GM19238 (cell line): ENCODE measurements at regions not wholly inside any gene's neighbourhood (a gene's known extent, or its start where the extent isn't known, plus 50 kb on each side); places are given as distances from the start of the nearest gene placed in this dataset.
"Not testable (repeated sequence)": the region's sequence is repeated elsewhere in the genome, so short reads cannot be mapped to it uniquely, and the experiment has no call there.

Experiments used
- DNase-seq: peaks from one replicate; pipeline ENCODE4 v3.0.0; 2011; ENCODE audit warnings: low spot score; ENCODE audit not compliant: insufficient read length

DNA sequence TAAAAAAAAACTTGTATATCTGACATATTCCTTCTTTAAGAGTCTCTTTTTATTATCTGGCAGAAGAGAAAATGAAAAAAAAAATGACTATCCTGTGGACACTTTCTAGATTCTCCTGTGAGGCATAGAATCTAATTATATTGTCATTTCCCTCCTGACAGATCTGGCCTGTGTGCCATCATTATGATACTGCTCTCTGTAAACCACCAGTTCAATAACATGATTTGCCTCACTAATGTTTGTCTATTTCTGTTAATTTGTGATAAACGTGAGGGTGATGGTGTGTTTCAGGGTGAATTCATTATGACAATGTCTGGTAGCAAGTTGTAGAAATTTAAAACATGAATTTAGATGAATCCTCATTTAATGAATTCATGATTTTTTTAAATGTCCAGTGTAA lies 844.5 kb upstream of the ADGRB3 start:
- DNase-seq, result no peak

DNA sequence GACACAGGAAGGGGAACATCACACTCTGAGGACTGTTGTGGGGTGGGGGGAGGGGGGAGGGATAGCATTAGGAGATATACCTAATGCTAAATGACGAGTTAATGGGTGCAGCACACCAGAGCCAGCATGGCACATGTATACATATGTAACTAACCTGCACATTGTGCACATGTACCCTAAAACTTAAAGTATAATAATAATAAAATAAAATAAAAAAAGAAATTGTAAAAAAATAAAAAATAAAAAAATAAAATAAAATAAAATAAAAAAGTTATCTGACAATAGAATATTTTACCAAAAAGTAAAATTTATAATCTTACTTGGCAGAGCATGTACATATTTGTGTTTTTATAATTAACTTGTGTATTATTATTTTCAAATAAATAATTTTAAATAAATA lies 848.0 kb upstream of the ADGRB3 start:
- DNase-seq, result not testable (repeated sequence)

DNA sequence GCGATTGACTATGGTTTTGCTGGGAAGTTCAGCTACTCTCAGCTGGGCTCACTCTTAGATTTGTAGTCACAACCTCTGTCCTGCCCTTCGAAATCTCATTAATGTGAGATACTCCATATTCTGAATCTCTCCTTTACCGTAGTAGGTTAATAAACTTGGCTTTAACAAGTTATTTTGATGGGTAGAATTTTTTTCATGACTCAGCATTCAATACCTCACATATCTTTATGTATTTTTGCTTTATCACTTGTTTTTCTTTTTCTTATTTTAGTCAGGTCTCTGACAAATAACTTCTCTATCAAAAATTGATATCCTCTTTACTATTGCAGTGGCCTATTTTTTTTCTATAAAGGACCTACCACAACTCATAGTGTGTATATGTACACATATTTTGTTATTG lies 855.2 kb upstream of the ADGRB3 start:
- DNase-seq, result no peak

GRCh38 chr6:67775333-67775732 lies 859.7 kb upstream of the ADGRB3 start:
- DNase-seq, result no peak

DNA sequence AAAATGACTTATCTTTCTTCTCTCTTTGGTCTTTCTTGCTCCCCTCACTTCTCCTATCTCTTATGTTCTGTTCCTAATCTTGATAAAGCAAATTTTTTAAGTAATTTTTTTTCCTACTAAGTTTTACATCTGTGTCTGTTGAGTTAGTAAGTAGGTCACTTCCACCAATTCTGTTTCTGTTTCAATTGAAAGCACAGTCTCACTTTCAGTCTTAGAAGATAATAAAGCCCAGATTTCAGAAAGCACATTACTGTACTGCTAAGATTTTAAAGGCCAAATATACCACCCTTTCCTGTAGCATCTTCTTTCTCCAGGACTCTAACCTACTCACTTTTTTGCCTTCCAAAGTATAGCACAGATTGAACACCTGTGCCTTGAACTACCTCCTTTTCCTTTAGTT lies 866.1 kb upstream of the ADGRB3 start:
- no peak for DNase-seq

DNA sequence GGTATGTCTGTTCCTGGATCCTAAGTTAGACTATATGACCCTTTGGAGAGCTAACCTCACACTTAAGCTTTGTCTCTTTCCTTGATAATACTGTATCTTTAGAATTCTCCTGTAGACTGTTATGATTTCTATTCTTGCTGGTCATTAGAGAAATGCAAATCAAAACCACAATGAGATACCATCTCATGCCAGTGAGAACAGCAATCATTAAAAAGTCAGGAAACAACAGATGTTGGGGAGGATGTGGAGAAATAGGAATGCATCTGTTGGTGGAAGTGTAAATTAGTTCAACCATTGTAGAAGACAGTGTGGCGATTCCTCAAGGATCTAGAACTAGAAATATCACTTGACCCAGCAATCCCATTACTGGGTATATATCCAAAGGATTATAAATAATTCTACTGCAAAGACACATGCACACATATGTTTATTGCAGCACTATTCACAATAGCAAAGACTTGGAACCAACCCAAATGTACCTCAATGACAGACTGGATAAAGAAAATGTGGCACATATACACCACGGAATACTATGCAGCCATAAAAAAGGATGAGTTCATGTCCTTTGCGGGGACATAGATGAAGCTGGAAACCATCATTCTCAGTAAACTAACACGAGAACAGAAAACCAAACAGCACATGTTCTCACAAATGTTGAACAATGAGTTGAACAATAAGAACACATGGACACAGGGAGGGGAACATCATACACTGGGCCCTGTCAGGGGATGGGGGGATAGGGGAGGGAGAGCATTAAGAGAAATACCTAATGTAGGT lies 867.8 kb upstream of the ADGRB3 start:
- DNase-seq, result not testable (repeated sequence)

DNA sequence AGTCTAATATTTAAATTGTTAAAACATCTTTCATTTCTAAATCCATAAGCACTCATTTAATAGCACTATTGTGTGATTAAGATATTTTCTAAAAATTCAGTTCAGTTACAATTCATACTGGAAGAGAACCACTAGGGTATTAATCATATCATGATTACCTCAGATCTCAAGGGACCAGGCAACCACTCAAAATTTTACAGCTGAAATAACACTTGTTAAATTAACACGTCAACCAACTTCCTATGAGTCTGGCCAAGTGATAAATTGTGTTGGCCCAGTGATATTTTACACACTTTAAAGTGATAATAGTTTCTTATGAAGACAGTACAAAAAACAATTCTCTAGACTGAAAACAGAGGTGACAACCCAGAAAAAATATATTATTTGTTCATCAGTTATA lies 869.0 kb upstream of the ADGRB3 start:
- no peak for DNase-seq

DNA sequence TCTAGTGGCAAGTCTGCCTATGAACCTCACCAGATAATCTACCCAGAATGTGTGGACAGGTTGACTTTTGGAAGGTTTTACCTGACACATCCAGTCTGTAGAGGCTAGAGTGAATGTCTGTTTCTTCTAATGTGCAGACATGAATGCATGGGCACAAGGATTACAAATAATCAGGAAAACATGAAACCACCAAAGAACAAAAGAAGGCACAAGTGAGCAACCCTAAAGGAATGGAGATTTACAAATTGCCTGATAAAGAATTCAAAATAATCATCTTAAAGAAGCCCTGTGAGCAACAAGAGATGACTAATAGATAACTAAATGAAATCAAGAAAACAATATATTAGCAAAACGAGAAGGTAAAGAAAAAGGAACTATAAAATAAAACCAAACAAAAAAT lies 876.1 kb upstream of the ADGRB3 start:
- DNase-seq, result no peak

DNA sequence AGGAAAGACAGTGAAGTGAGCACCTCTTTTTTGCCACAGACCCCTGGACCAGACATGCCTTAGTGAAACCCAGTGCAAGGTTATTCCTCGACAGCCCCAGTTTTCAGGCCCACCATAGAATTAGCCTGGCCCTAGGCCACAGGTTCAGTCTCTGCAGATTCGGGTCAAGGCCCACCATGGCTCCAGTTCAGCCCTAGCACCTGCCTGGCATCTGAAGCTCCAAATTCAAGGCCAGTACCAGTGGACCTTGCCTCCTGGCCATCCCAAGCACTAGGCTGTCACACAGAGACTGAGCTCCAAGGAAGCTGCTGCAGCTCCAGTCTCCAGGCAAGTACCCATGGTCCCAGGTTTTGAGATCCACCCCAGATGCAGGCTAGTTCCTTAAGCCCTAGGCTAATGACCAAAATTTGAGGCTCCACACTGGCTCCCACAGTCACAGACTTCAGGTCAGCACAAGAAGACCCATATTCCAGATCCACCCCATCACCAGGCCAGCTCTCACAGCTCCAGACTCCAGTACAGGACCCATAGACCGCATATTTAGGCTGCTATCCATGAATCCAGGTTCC lies 877.5 kb upstream of the ADGRB3 start:
- DNase-seq, result no peak

DNA sequence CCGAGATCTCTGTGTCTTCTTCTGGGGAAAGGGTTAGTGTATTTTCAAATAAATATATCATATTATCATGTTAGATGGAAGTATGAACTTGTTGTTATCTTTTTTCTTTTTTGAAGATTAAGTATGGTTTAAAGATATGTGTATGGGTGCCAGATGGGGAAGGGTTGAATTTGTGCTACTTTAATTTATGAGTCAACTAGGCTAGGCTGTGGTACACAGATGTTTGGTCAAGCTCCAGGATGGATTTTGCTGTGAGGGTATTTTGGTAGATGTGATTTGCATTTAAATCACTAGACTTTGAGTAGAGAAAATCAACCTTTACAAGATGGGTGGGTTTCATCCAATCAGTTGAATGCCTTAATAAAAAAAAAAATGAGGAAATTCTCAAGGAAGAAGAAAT lies 886.6 kb upstream of the ADGRB3 start:
- DNase-seq, result no peak

DNA sequence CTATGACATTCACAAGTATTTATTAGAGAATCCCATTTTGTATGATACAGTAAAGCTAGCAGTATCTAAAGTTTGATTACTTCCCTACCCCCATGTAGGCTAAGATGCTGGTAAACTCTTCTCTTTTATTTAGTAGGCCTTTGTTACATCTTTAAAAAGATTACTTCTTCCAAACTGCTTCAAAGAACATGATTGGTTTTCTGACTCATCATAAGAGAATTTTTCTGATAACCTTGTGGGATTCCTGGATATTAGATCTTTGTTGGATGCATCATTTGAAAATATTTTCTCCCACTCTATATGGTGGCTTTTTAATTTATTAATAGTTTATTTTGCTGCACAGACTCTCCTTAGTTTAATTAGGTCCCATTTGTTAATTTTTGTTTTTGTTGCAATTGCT lies 898.3 kb upstream of the ADGRB3 start:
- DNase-seq, result no peak

DNA sequence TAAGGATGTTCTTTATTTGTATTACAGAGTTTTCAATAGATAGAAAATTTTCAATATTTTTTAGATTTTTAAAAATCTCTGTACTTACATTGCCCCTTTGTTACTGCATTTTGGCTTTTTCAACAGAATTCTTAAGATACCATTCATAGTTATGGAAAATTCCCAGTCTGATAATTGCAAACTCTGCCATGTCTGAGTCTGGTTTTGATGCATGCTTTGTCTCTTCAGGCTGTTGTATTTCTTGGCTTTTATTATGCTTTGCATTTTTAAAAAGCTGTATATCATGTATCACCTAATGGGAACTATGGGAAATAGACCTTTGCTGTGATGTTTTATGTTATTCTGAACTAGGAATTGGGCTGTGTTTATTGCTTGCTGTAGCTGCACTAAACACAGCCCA lies 898.9 kb upstream of the ADGRB3 start:
- no peak for DNase-seq

- DNase-seq, result no peak
Measured at GRCh38 chr6:67735623-67736022, 899.5 kb upstream of the ADGRB3 start.

DNA sequence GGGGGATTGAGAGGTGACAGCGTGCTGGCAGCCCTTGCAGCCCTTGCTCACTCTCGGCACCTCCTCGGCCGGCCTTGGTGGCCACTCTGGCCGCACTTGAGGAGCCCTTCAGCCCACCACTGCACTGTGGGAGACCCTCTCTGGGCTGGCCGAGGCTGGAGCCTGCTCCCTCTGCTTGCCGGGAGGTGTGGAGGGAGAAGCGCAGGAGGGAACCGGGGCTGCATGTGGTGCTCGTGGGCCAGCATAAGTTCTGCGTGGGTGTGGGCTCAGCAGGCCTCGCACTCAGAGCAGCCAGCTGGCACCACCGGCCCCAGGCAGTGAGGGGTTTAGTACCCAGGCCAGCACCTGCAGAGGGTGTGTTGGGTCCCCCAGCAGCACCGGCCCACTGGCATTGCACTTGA lies 912.2 kb upstream of the ADGRB3 start:
- no peak for DNase-seq

DNA sequence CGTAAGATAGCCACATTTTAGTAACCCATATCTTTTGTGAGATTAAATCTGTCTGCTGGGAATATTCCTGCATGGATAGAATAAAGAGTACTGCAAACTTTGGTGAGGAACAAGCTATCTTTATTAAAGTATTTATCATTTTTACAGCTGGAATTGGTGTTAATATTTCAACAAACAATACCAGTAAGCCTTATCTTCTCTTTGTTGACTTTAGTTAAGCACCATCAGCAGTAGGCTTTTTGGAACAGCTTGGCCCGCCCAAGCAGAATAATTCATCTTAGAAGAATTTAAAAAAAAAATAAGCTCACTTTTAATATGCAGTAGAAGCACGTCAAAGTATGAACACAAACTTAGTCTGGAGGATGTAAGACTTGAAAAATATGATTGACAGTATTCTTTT lies 917.8 kb upstream of the ADGRB3 start:
- no peak for DNase-seq

DNA sequence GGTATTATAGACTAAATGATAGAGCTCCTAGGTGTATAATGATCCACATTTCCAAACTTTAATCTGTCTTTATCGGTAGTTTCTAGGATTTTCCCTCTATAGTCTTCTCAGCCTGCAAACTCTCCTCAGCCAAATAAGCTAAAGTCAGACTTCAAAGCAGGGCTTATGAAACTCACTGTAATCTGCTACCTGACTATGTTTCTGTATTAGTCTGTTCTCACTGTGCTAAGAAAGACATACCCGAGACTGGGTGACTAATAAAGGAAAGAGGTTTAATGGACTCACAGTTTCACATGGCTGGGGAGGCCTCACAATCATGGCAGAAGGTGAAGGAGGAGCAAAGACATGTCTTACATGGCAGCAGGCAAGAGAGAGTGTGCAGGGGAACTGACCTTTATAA lies 928.7 kb upstream of the ADGRB3 start:
- DNase-seq, result no peak

- DNase-seq, result no peak
Measured at GRCh38 chr6:67698534-67698933, 936.5 kb upstream of the ADGRB3 start.

- DNase-seq, result no peak
Measured at GRCh38 chr6:67694127-67694526, 941.0 kb upstream of the ADGRB3 start.

- no peak for DNase-seq
Measured at GRCh38 chr6:67689329-67689728, 945.8 kb upstream of the ADGRB3 start.

DNA sequence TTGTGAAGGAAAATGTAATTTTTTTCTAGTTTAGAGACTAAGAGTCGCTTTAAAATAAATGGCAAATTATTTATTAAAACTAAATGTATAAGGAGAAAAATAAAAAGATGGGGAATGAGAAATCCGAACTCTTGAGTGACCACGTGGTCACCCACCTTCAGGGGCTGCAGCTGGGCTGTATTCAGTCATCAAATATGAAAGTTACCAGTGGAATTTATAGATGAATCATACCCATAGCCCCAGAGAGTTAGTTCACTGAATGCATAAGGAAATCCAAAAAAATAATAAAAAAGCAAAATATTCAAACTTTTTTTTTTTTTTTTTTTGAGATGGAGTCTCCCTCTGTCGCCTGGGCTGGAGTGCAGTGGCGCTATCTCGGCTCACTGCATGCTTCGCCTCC lies 947.7 kb upstream of the ADGRB3 start:
- DNase-seq, result no peak

DNA sequence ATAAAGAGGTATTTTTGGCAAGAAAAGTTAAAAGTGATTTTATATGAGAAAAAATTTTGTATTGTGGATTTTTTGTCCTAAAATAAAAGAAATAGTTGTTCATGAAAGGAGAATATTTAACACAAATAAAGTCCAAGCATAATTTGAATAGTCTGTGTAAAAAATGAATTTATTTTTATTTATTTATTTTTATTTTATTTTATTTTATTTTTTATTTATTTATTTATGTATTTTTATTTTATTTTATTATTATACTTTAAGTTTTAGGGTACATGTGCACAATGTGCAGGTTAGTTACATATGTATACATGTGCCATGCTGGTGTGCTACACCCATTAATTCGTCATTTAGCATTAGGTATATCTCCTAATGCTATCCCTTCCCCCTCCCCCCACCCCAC lies 948.9 kb upstream of the ADGRB3 start:
- not testable (repeated sequence) for DNase-seq

DNA sequence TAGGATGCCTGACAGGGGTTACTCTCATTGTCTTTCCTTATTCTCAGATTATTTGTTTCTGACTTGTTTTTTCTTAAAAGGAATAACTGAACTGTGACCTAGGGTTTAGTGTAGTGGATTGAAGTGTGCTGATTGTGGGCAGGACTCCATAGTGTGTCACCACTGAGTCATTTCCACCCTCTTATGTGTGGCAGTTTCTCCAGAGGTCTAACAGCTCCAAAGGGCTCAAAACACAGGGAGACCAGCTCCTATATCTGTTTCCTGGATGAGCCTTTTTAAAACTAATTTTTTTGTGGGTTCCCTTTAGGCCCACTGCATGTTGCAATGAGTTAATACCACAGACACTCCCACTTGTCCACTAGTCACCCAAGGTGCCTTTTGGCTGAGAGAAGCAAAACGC lies 951.1 kb upstream of the ADGRB3 start:
- no peak for DNase-seq

GRCh38 chr6:67680297-67680932 lies 954.7 kb upstream of the ADGRB3 start:
- DNase-seq, result no peak
